ENCODE measurements at regions not wholly inside any gene's neighbourhood (a gene's known extent, or its start where the extent isn't known, plus 50 kb on each side); places are given as distances from the start of the nearest gene placed in this dataset.

- H3K9me3 Mint-ChIP-seq, result peaks cover 26% of the 10 kb centered on the region
Observed at GRCh38 chr1:229812148-229812547, 186.1 kb downstream of the URB2 start.

GRCh38 chr1:229812693-229813092, 186.6 kb downstream of the URB2 start:
- peaks cover 13% of the 10 kb centered on the region for H3K27me3 Mint-ChIP-seq (ENCODE audit: low read depth)
- H3K36me3 Mint-ChIP-seq (ENCODE audit: low read depth), result peaks cover 3% of the 10 kb centered on the region
- peaks cover 26% of the 10 kb centered on the region for H3K9me3 Mint-ChIP-seq
- no peak overlapping the region for H3K27ac Mint-ChIP-seq
- H3K4me1 Mint-ChIP-seq (ENCODE audit: low read depth), result no peaks in the 10 kb centered on the region
- no peak for DNase-seq (ENCODE audit: low spot score)
- no peak overlapping the region for H3K4me3 Mint-ChIP-seq (ENCODE audit: low read depth)
- intact Hi-C loops (cut with micrococcal nuclease), result no loop called here

More at GRCh38 chr1:229812148-229812547, 186.1 kb downstream of the URB2 start:
- Mint-ChIP-seq H3K4me3 (ENCODE audit: low read depth) (no peak overlapping the region), H3K36me3 (ENCODE audit: low read depth) (peaks cover 3% of the 10 kb centered on the region), H3K27ac (no peak overlapping the region), H3K4me1 (ENCODE audit: low read depth) (no peaks in the 10 kb centered on the region), H3K27me3 (ENCODE audit: low read depth) (peaks cover 13% of the 10 kb centered on the region)
- no peak for DNase-seq (ENCODE audit: low spot score)
- intact Hi-C loops (cut with micrococcal nuclease), result no loop called here

DNA sequence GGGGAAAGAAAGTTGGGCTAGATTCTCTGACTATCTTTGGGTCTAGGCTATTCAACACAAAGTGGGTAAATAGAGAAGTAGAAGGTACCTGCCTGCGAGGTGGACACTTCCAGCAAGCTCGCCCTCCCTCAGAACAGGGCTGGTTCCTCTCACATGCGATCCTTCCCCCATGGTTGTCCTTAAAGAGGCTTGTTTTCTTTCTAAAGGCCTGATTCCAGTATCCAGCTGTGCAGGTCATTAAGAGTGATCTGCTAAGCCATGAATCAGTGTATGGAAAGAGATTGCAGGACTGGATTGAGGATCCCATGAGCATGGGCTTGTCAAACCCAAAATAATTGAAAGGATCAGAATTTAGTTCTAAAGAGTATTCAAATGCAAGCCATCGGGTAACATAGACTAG, 189.0 kb downstream of the URB2 start:
- no peak for DNase-seq (ENCODE audit: low spot score)
- Mint-ChIP-seq H3K36me3 (ENCODE audit: low read depth) (no peaks in the 10 kb centered on the region), H3K9me3 (peaks cover 11% of the 10 kb centered on the region), H3K27ac (no peak overlapping the region), H3K4me3 (ENCODE audit: low read depth) (no peak overlapping the region), H3K27me3 (ENCODE audit: low read depth) (peaks cover 19% of the 10 kb centered on the region), H3K4me1 (ENCODE audit: low read depth) (no peaks in the 10 kb centered on the region)
- intact Hi-C loops (cut with micrococcal nuclease), result no loop called here

GRCh38 chr1:229815961-229816360, 189.9 kb downstream of the URB2 start:
- peaks cover 2% of the 10 kb centered on the region for H3K9me3 Mint-ChIP-seq
- H3K36me3 Mint-ChIP-seq (ENCODE audit: low read depth), result no peaks in the 10 kb centered on the region
- no peaks in the 10 kb centered on the region for H3K4me1 Mint-ChIP-seq (ENCODE audit: low read depth)
- H3K27me3 Mint-ChIP-seq (ENCODE audit: low read depth), result peaks cover 18% of the 10 kb centered on the region
- DNase-seq (ENCODE audit: low spot score), result no peak
- intact Hi-C loops (cut with micrococcal nuclease), result no loop called here
- no peak overlapping the region for H3K27ac Mint-ChIP-seq
- H3K4me3 Mint-ChIP-seq (ENCODE audit: low read depth), result no peak overlapping the region

DNA sequence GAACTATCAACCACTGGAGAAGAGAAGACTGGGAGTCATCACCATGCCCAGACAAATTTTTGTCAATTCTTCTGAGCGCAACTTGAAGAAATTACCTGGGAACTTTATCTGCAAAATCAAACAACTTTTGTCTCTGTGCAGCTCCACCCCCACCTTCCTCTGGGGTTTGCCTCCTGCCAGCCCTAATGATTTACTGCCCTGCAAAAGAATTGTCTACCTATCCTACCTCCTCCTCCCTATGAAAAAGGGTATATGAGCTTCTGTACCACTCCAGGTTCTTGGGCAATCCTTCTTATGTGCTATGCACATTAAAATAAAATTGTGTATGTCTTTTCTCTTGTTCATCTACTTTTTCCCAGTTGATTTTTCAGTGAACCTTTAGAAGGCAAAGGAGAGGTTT, 191.9 kb downstream of the URB2 start:
- no peak for DNase-seq (ENCODE audit: low spot score)

DNA sequence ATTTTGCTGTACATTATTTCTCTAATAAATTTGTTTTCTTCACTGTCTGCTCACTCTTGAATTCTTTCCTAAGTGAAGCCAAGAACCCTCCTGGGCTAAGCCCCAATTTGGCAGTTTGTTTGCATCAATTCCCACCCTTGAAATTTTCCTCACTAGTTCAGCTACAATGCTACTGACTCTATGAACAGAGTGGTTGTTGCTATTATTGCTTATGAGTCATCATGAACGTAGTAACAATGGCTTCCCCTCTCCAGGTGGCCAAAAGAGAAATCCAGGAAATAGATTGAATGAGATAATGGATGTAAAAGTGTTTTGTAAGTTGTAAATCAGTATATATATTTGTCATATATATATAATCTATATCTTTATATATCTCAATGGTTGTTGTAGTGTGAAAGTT, 193.0 kb downstream of the URB2 start:
- H3K27ac Mint-ChIP-seq, result no peak overlapping the region
- H3K27me3 Mint-ChIP-seq (ENCODE audit: low read depth), result peaks cover 15% of the 10 kb centered on the region
- intact Hi-C loops (cut with micrococcal nuclease), result no loop called here
- no peak for DNase-seq (ENCODE audit: low spot score)
- no peaks in the 10 kb centered on the region for H3K36me3 Mint-ChIP-seq (ENCODE audit: low read depth)
- H3K4me3 Mint-ChIP-seq (ENCODE audit: low read depth), result no peak overlapping the region
- no peaks in the 10 kb centered on the region for H3K9me3 Mint-ChIP-seq
- no peaks in the 10 kb centered on the region for H3K4me1 Mint-ChIP-seq (ENCODE audit: low read depth)

More for the DNA sequence above, 191.9 kb downstream of the URB2 start:
- Mint-ChIP-seq H3K27ac (no peak overlapping the region), H3K4me3 (ENCODE audit: low read depth) (no peak overlapping the region), H3K27me3 (ENCODE audit: low read depth) (peaks cover 15% of the 10 kb centered on the region), H3K36me3 (ENCODE audit: low read depth) (no peaks in the 10 kb centered on the region), H3K4me1 (ENCODE audit: low read depth) (no peaks in the 10 kb centered on the region), H3K9me3 (no peaks in the 10 kb centered on the region)
- intact Hi-C loops (cut with micrococcal nuclease), result no loop called here

DNA sequence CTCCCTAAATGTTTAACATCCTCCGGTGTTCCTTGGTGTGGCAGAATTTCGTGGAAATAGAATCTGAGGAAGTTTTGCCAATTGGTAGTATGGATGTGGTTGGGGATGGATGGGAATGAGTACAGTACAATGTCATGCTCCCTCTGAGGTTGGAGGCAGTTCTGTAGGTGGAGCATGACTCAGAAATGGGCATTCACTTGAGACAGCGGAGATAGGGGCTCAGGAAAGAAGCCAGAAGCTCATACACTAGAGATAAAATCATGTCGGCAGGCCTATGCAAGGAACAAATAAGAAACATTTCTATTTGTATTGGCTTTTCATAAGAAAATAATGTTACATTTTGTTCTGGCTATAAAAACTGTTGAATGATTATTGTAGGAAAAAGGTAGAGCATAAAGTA, 196.0 kb downstream of the URB2 start:
- Mint-ChIP-seq H3K27me3 (ENCODE audit: low read depth) (peaks cover 16% of the 10 kb centered on the region), H3K27ac (no peak overlapping the region), H3K36me3 (ENCODE audit: low read depth) (no peaks in the 10 kb centered on the region), H3K4me3 (ENCODE audit: low read depth) (no peak overlapping the region), H3K4me1 (ENCODE audit: low read depth) (no peaks in the 10 kb centered on the region), H3K9me3 (peaks cover 6% of the 10 kb centered on the region)
- DNase-seq (ENCODE audit: low spot score), result no peak
- intact Hi-C loops (cut with micrococcal nuclease), result no loop called here

- H3K27me3 Mint-ChIP-seq (ENCODE audit: low read depth), result peaks cover 19% of the 10 kb centered on the region
- H3K4me1 Mint-ChIP-seq (ENCODE audit: low read depth), result no peaks in the 10 kb centered on the region
- H3K36me3 Mint-ChIP-seq (ENCODE audit: low read depth), result no peaks in the 10 kb centered on the region
- no peak overlapping the region for H3K27ac Mint-ChIP-seq
- no peak for DNase-seq (ENCODE audit: low spot score)
- H3K4me3 Mint-ChIP-seq (ENCODE audit: low read depth), result no peak overlapping the region
- intact Hi-C loops (cut with micrococcal nuclease), result no loop called here
- H3K9me3 Mint-ChIP-seq, result peaks cover 11% of the 10 kb centered on the region
Observed at GRCh38 chr1:229825042-229825441, 199.0 kb downstream of the URB2 start.

DNA sequence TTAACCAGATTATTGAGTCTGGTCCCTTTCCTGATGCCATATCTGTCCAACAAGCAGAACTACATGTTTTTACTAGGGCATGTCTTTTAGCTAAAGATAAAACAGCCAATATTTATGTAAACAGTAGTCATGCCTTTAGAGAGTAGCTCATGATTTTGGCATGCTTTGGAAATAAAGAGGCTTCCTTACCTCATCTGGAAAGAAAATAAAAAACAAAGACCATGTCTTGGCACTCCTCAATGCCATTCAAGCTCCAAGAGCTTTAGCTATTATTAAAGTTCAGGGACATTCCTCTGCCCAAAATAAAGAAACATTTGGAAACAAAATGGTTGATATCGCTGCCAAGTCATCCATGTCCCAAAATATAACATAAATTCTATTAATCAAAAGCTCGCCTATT, 202.4 kb downstream of the URB2 start:
- H3K27ac Mint-ChIP-seq, result no peak overlapping the region

GRCh38 chr1:229832695-229833094, 206.6 kb downstream of the URB2 start:
- intact Hi-C loops (cut with micrococcal nuclease), result no loop called here
- Mint-ChIP-seq H3K36me3 (ENCODE audit: low read depth) (no peaks in the 10 kb centered on the region), H3K4me1 (ENCODE audit: low read depth) (no peaks in the 10 kb centered on the region), H3K27me3 (ENCODE audit: low read depth) (peaks cover 10% of the 10 kb centered on the region), H3K9me3 (no peaks in the 10 kb centered on the region), H3K4me3 (ENCODE audit: low read depth) (no peak overlapping the region), H3K27ac (no peak overlapping the region)
- no peak for DNase-seq (ENCODE audit: low spot score)

More for the DNA sequence above, 202.4 kb downstream of the URB2 start:
- no peaks in the 10 kb centered on the region for H3K4me1 Mint-ChIP-seq (ENCODE audit: low read depth)
- intact Hi-C loops (cut with micrococcal nuclease), result no loop called here
- H3K36me3 Mint-ChIP-seq (ENCODE audit: low read depth), result no peaks in the 10 kb centered on the region
- peaks cover 11% of the 10 kb centered on the region for H3K9me3 Mint-ChIP-seq
- H3K27me3 Mint-ChIP-seq (ENCODE audit: low read depth), result peaks cover 19% of the 10 kb centered on the region
- no peak overlapping the region for H3K4me3 Mint-ChIP-seq (ENCODE audit: low read depth)
- DNase-seq (ENCODE audit: low spot score), result no peak

- no peak overlapping the region for H3K4me3 Mint-ChIP-seq (ENCODE audit: low read depth)
- H3K9me3 Mint-ChIP-seq, result no peaks in the 10 kb centered on the region
- no peaks in the 10 kb centered on the region for H3K36me3 Mint-ChIP-seq (ENCODE audit: low read depth)
- peaks cover 5% of the 10 kb centered on the region for H3K27me3 Mint-ChIP-seq (ENCODE audit: low read depth)
- intact Hi-C loops (cut with micrococcal nuclease), result no loop called here
- H3K4me1 Mint-ChIP-seq (ENCODE audit: low read depth), result no peaks in the 10 kb centered on the region
- DNase-seq (ENCODE audit: low spot score), result no peak
- H3K27ac Mint-ChIP-seq, result no peak overlapping the region
Observed at GRCh38 chr1:229834230-229834629, 208.2 kb downstream of the URB2 start.

DNA sequence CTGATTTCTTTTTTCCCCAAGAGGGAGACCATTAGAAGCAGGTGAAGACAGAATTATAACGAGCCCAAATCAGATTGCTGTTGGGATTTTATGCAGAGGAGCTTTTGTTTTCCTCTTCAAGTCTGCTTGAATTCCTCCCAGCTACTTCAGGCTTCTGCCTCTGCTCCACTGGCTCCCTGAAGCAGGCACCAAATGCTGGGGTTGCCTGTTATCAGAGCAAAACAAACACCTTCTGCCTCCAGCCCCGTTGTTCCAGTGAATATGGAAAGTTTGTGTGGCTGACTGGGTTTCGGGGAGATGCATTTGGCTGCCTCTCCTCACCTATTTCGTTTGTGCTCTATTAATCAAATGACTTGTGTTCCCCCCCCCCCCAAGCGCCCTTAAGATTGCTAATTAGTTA, 209.2 kb downstream of the URB2 start:
- intact Hi-C loops (cut with micrococcal nuclease), result no loop called here
- Mint-ChIP-seq H3K4me3 (ENCODE audit: low read depth) (no peak overlapping the region), H3K36me3 (ENCODE audit: low read depth) (no peaks in the 10 kb centered on the region), H3K27me3 (ENCODE audit: low read depth) (peaks cover 10% of the 10 kb centered on the region), H3K9me3 (no peaks in the 10 kb centered on the region), H3K4me1 (ENCODE audit: low read depth) (no peaks in the 10 kb centered on the region), H3K27ac (no peak overlapping the region)
- DNase-seq (ENCODE audit: low spot score), result no peak

- H3K27ac Mint-ChIP-seq, result no peak overlapping the region
- no peaks in the 10 kb centered on the region for H3K9me3 Mint-ChIP-seq
- no peaks in the 10 kb centered on the region for H3K4me1 Mint-ChIP-seq (ENCODE audit: low read depth)
- no peak for DNase-seq (ENCODE audit: low spot score)
- intact Hi-C loops (cut with micrococcal nuclease), result no loop called here
- H3K27me3 Mint-ChIP-seq (ENCODE audit: low read depth), result peaks cover 12% of the 10 kb centered on the region
- no peaks in the 10 kb centered on the region for H3K36me3 Mint-ChIP-seq (ENCODE audit: low read depth)
- H3K4me3 Mint-ChIP-seq (ENCODE audit: low read depth), result no peak overlapping the region
Observed at GRCh38 chr1:229836324-229836723, 210.3 kb downstream of the URB2 start.

GRCh38 chr1:229838204-229838603, 212.2 kb downstream of the URB2 start:
- Mint-ChIP-seq H3K27me3 (ENCODE audit: low read depth) (peaks cover 12% of the 10 kb centered on the region), H3K9me3 (no peaks in the 10 kb centered on the region), H3K27ac (no peak overlapping the region), H3K4me1 (ENCODE audit: low read depth) (no peaks in the 10 kb centered on the region), H3K4me3 (ENCODE audit: low read depth) (no peak overlapping the region), H3K36me3 (ENCODE audit: low read depth) (no peaks in the 10 kb centered on the region)
- no peak for DNase-seq (ENCODE audit: low spot score)
- intact Hi-C loops (cut with micrococcal nuclease), result no loop called here
